ENCODE measurements at regions not wholly inside any gene's neighbourhood (a gene's known extent, or its start where the extent isn't known, plus 50 kb on each side); places are given as distances from the start of the nearest gene placed in this dataset.
"Not testable (repeated sequence)": the region's sequence is repeated elsewhere in the genome, so short reads cannot be mapped to it uniquely, and the experiment has no call there.

- DNase-seq (ENCODE audit: low read depth) = no peak
- H3K4me3 ChIP-seq (ENCODE audit: low read depth, low read length) = no peak overlapping the region
These were observed 89.7 kb upstream of the ANTXRL start for GRCh38 chr10:46197050-46197449.

DNA sequence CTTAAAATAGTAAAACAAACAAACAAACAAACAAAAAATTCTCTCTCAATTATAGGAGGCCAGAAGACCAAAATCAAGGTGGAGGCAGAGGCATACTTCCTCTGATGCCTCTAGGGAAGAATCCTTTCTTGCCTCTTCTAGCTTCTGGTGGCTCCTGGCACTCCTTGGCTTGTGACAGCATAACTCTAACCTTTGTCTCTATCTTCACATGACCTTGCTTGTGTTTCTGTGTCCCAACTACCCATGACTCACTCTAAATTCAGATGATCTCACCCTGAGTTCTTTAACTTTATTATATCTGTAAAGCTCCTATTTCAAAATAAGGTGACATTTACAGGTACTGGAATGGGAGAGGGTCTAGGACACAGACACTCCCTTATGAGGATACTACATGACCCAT is 88.3 kb upstream of the ANTXRL start:
- H3K4me3 ChIP-seq (ENCODE audit: low read depth, low read length) = no peak overlapping the region
- DNase-seq (ENCODE audit: low read depth) = no peak

DNA sequence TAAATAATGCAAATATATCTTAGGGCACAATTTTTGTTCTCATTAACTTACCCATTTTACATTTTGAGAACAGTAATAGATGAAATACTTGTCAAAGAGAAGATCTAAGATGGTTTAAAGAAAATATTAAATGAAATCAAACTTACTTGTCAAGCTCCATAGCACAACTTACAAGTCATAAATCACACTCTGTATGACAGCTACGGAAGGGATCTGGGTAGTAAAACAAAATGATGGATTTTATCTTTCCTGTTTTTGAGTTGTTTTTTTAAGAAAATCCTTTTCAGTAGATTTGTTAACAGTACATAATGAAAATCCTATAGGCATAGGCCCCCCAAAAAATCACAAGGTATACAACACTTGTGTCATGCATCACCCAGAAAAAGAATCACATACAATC is 84.4 kb upstream of the ANTXRL start:
- not testable (repeated sequence) for H3K4me3 ChIP-seq (ENCODE audit: low read depth, low read length); DNase-seq (ENCODE audit: low read depth)

GRCh38 chr10:46204482-46205102 is 82.2 kb upstream of the ANTXRL start:
- not testable (repeated sequence) for DNase-seq (ENCODE audit: low read depth); H3K4me3 ChIP-seq (ENCODE audit: low read depth, low read length)

- H3K4me3 ChIP-seq (ENCODE audit: low read depth, low read length); DNase-seq (ENCODE audit: low read depth): not testable (repeated sequence)
These were observed 76.4 kb upstream of the ANTXRL start for GRCh38 chr10:46210427-46210826.

GRCh38 chr10:46215426-46215825 is 71.4 kb upstream of the ANTXRL start:
- DNase-seq (ENCODE audit: low read depth) = no peak
- H3K4me3 ChIP-seq (ENCODE audit: low read depth, low read length) = no peak overlapping the region

- H3K4me3 ChIP-seq (ENCODE audit: low read depth, low read length) = no peak overlapping the region
- no peak for DNase-seq (ENCODE audit: low read depth)
These were observed 70.7 kb upstream of the ANTXRL start for GRCh38 chr10:46216003-46216634.

DNA sequence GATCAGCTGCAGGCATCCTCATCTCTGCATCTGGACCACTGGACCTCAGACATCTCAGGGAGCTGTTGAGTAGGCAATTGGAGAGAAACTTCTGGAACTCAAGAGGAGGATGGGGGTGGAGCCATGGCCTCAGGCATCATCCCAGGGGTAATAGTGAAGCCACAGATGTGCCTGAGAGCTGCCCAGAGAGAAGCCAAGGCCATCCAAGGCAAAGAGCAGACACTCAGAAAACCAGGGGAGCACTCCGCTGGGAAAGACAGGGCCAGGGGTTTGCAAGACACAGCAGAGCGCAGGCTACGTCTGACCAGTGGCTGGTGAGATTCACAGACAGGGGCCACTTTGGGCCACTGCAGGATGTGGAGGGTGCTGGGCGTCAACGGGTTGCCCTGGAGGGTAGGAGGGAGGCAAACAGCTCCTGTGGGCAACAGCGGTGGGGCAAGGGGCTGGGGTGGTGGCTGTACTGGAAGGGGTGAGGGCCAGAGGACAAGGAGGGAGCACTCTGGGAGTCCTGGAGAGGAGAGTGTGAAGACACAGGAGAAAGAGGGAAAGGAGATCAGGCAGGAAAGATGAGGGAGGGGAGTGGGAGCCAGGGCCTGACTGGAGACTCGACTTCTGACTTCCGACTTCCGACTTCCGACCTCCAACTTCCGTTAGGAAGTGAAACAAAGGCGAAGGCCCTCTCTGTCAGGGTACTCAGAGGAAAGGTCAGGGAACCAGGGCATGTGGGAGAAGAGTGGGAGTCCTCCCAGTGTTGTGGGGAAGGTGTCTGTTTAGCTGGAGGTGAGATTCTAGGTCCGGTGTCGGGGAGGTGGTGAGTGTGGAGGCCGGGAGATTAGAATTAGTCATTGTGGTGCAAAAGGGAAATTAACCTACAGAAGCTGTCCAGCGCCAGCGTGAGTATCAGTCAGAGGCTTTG is 69.7 kb upstream of the ANTXRL start:
- no peak overlapping the region for H3K4me3 ChIP-seq (ENCODE audit: low read depth, low read length)
- DNase-seq (ENCODE audit: low read depth) = no peak

GRCh38 chr10:46217752-46218453 is 68.9 kb upstream of the ANTXRL start:
- DNase-seq (ENCODE audit: low read depth) = no peak
- H3K4me3 ChIP-seq (ENCODE audit: low read depth, low read length) = no peak overlapping the region

DNA sequence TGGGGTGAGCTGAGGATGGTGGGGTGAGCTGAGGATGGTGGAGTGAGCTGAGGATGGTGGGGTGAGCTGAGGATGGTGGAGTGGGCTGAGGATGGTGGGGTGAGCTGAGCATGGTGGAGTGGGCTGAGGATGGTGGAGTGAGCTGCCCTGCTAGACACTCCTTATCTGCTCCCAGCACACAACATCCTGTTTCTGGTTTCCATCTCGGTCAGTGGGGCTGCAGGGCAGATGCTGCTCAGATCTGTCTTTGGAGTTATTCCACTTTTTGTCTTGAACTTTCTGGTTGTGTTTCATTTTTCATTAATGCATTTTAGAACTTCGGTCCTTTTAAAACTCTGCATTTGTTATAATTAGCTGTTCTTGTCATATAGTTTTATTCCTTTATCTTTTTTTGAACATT is 67.9 kb upstream of the ANTXRL start:
- no peak overlapping the region for H3K4me3 ChIP-seq (ENCODE audit: low read depth, low read length)
- DNase-seq (ENCODE audit: low read depth) = no peak

DNA sequence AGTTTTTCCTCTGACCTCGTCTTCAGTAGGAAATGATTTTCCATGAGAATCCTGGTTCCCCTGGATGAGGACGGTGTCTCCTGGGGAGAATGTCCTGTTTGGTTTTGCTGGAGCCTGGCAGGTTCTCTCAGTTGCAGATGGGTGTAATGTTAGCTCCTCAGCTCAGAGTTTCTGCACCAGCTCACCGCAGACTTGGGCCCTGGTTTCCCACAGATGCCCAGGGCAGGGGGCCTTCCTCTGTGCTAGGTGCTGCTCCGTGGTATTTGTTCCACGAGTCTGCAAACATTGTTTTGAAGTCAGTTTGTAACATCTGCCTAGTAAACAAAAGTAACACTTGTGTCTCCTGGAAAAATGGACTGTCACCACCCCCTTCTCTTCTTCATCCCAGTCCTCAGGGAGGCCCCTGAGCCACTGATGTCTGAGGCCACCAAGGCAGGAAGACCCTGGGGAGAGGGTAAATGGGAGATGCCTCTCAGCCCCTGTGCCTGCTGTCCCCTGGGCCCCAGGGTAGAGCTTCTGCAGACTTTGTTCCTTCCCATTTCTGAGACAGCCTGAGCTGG is 67.3 kb upstream of the ANTXRL start:
- H3K4me3 ChIP-seq (ENCODE audit: low read depth, low read length); DNase-seq (ENCODE audit: low read depth): not testable (repeated sequence)

DNA sequence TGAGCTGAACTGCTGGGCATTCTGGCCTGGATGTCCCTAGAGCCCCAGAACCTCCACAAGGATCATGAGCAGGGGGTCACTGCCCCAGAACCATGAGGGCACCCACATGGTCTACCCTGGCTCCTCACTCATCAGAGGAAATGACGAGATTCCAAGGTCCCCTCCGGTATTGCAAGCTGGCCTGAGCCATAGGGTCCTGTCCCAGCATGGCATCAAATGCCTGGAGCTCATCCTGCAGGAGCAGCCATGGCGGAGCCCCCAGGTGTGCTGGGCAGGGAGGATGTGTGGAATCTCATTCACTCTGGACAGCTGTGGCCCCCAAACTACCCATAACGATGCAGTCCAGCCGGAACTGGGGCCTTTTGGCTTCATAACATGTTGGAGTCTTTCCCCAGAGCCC is 66.6 kb upstream of the ANTXRL start:
- DNase-seq (ENCODE audit: low read depth) = no peak
- H3K4me3 ChIP-seq (ENCODE audit: low read depth, low read length) = no peak overlapping the region

DNA sequence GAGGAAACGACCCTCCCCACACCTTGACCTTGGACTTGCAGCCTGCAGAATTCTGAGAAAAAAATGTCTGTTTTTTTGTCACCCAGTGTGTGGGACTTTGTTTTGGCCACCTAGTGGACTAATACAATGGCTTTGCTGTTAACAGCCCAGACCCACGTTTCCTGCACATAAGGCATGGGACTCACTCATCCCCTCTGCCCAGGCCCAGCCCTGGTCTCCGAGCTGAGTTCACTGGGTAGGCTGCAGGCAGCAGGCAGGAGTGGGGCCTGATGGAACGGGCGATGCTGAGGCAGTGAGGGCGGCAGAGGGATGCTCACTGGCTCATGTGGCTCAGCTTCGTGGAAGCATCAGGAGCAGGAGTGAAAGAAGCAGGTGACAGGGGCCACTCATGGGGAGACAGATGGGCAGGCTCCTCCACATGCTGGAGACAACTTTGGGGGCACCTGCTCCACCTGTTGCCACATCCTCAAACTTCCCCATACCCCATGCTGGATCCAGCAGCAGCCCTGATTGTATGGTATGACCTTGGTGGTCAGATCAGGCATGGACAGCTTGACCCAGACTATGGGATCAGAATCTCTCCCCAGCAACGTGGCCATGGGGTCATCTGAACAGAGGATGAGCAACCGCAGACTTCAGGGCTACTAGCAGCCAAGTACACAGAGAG is 65.8 kb upstream of the ANTXRL start:
- no peak overlapping the region for H3K4me3 ChIP-seq (ENCODE audit: low read depth, low read length)
- no peak for DNase-seq (ENCODE audit: low read depth)

DNA sequence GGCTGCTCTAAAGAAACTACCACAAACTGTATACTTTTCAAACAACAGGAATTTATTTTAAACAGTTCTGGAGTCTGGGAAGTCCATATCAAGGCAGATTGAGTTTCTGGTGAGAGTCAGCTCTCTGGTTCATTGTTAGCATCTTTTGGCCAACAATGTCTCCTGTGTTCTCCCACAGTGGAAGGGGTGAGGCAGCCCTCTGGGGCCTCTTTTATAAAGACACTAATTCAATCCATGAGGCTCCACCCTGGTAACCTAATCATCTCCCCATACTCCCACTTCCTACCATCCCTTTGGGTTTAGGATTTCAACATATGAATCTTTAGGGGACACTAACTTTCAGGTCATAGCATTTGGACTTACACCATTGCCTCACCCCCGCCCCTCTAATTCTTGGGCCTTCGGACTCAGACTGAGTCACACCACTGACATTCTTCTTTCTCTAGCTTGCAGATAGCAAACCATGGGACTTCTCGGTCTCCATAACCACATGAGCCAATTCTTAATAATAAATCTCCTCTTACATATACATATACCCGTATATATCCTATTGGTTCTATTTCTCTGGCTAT is 64.3 kb upstream of the ANTXRL start:
- DNase-seq (ENCODE audit: low read depth) = no peak
- H3K4me3 ChIP-seq (ENCODE audit: low read depth, low read length) = no peak overlapping the region

DNA sequence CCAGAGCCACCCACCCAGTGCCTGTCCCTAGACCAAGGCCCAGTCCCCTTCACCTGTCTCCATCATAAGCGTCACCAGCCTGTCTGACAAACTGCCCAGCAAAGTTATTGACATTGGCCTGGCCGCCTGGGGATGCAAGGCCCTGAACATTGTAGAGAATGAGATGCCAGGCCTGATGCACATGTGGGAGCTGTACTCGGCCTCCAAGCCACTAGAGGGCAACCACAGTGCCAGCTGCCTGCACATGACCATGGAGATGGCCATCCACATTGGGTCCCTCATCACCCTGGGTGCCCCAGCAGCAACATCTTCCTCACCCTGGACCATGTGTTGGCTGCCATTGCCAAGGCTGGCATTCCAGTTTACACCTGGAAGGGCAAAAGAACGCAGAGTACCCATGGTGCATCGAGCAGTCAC is 63.7 kb upstream of the ANTXRL start:
- DNase-seq (ENCODE audit: low read depth) = no peak
- H3K4me3 ChIP-seq (ENCODE audit: low read depth, low read length) = no peak overlapping the region

DNA sequence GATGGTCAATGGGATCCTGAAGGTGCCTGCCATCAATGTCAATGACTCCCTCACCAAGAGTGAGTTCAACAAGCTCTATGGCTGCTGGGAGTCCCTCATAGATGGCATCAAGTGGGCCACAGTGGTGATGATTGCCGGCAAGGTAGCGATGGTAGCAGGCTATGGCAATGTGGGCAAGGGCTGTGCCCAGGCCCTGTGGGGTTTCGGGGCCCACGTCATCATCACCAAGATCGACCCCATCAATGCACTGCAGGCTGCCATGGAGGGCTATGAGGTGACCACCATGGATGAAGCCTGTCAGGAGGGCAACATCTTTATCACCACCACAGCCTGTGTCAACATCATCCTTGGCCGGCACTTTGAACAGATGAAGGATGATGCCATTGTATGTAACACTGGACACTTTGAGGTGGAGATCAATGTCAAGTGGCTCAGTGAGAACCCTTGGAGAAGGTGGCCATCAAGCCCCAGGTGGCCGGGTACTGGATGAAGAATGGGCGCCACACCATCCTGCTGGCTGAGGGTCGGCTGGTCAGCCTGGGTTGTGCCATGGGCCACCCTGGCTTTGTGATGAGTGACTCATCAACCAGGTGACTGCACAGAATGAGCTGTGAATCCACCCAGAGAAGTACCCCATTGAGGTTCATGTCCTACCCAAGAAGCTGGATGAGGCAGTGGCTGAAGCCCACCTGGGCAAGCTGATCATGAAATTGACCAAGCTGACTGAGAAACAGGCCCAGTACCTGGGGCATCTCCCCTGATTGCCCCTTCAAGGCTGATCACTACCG is 63.0 kb upstream of the ANTXRL start:
- DNase-seq (ENCODE audit: low read depth) = no peak
- no peak overlapping the region for H3K4me3 ChIP-seq (ENCODE audit: low read depth, low read length)

GRCh38 chr10:46224414-46224682 is 62.4 kb upstream of the ANTXRL start:
- DNase-seq (ENCODE audit: low read depth) = no peak
- no peak overlapping the region for H3K4me3 ChIP-seq (ENCODE audit: low read depth, low read length)

DNA sequence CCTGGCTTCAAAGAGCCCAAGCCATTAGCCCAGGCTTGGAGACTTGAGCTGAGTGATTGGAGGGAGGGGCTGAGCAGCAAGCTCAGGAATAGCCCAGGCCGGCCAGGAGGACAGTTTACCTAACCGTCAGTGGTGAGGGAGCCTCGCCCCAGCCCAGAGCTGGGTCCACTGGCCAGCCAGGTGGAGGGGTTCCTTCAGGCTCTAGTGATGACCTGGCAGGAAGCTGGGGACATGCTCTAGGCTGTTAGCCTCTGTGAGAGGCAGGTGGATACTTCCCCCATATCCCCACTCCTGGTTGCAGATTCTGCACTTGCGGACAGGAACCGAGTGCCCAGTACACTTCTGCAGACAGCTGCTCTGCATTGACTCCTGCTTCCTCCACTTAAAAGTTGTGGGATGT is 61.2 kb upstream of the ANTXRL start:
- no peak overlapping the region for H3K4me3 ChIP-seq (ENCODE audit: low read depth, low read length)
- no peak for DNase-seq (ENCODE audit: low read depth)

All from skeletal muscle cell (primary cell).